GM19043 (cell line): ENCODE measurements at regions not wholly inside any gene's neighbourhood (a gene's known extent, or its start where the extent isn't known, plus 50 kb on each side); places are given as distances from the start of the nearest gene placed in this dataset.
"Not testable (repeated sequence)": the region's sequence is repeated elsewhere in the genome, so short reads cannot be mapped to it uniquely, and the experiment has no call there.

Source experiments
- ATAC-seq: cut with Tn5 transposase; IDR thresholded peaks from one replicate; pipeline ENCODE4 v1.9.1; 2021; ENCODE audit warnings: low read depth; ENCODE audit not compliant: unreplicated experiment

DNA sequence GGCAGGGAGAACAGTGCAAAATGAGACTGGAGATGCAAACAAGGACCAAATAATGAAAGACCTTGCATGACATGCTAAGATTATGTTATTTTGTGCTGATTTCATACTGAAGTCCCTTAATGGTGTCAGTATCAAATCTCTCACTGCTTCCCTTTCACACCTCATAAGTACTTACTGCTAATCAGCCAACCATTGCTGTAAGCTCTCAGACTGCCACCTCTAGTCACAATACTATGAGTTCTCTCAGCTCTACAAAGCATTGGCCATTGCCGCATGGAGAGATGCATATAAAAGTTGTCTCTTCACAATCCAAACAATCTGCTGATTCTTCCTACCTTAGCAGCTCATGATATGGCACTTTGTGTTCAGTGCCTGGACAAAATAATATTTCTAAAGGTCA lies 375.4 kb downstream of the LTN1 start:
- no peak for ATAC-seq

DNA sequence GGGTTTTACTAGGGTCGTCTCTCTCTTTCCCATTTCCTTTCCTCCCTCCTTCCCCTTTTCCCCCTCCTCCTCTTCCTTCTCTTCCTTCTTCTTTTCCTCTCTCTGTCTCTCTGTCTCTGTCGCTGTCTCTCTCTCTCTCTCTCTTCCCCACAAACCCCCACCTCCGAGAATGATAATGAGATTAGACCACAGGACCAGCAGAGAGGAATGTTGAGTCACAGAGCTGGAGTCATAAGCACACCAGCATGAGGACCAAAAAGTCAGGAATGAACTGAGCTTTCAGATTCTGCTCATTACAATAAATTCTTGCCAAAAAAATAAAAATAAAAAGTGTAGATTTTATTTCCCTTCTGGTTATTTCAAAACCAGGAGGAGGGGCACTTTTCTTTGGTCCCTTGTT lies 377.4 kb downstream of the LTN1 start:
- no peak for ATAC-seq

DNA sequence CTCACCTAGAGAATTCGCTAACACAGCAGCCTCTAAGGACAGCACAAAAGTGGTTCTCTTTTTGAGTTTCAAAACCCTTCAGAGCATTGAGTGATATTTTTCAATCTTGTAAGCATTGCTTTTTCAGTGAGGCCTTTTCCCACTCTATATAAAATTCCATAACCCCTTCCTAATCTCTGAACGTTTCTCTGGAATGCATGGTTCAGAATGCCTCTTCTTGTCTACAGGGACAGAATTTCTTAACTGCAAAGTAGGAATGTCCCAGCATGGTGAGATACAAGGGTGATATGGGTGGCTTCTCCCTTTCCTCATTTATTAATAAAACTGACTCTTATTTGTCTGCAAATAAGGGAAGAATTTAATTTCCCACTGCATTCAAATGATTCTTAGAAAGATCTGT lies 377.9 kb downstream of the LTN1 start:
- ATAC-seq: no peak

DNA sequence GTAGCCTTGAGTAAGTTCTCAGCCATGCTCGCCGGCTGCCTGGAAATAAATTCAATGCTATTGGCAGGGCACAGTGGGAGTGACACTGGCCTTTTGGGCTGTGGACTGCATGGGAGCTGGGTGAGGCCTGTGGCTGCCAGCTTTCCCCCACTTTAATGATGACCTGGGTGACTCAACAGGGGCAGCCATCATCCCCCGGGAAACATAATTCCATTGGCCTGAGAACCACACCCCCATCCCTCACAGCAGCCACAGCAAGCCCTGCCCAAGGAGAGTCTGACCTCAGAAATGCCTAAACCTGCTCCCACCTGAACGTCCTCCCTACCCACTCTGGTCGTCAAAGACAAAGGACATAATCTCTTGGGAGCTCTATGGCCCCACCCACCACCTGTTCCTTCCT lies 384.0 kb downstream of the LTN1 start:
- no peak for ATAC-seq

DNA sequence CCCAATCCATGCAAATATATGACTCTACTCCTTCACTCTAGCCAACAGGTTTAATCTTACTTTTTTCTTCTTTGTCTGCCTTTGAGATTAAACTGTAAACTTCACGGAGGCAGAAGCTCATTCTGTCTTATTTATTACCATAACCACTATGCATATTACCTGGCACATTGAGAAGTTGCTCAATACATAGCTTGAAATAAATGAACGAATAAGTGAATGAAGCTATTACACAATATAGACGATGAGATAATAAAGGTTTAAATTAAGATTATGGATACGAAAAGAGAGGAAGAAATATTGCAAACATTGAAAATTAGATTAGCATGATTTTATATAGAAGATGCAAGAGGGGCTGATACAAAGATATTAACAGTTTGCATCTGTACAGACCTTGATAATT lies 385.1 kb downstream of the LTN1 start:
- ATAC-seq: no peak

DNA sequence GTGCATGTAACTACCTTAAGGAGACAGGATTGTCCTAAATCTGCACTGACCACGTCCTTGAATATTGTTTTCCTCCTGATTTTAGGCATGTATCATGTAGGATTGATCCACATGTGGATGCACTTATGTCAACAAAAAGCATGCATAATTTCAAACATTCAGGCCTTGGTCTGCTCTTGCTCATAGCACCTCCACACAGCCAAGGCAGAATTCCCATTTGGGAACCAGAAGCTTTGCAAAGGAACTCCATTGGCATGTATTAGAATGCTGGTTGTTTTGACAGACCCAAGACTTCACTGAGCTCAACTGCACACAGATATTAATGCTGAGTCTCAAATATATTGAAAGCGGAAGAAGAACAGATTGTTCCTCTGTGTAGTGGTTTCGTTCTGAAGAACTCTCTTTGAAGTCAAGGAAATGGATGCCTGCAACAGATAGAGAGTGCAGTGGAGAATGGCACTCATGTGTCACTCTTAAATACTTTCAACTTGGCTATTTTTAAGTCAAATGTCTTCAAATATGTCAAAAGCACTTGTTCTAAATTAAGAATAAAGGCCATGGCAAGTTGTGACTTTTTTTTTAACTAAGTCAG lies 387.6 kb downstream of the LTN1 start:
- peak; percentile 97 for ATAC-seq

DNA sequence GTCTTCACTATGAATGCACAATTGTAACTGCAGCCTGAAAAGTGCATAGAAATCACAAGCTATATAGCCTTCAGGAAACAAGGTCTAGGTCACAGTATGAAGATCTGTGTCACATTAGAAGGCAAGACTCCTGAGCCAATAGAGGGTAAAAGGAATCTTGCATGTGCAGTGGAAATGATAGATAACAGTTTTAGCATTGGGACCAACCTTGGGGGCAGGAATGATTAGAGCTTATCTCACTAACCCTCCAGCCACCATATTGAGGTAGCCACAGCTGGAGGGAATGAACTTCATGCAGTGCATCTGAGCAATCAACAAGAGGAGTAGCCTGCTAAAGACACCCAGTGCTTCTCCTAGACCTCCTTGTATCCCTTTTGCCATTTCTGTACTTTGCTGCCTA lies 390.1 kb downstream of the LTN1 start:
- no peak for ATAC-seq

DNA sequence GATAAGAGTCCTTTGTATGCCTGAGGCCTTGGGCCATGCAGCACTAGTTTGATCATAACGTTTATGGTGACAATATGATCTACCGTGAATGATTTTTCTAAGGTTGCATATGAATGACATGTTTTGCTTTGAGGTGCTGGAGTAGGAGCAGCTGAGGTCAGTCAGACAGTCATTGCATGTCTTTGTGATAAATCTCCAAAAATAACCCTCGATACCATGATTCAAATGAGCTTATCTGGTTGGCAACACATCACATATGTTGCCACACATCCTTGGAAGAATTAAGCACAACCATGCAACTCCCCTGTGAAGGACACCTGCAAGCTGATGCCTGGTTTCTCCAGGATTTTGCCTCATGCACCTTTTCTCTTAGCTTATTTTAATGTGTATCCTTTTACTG lies 394.5 kb downstream of the LTN1 start:
- ATAC-seq: no peak

DNA sequence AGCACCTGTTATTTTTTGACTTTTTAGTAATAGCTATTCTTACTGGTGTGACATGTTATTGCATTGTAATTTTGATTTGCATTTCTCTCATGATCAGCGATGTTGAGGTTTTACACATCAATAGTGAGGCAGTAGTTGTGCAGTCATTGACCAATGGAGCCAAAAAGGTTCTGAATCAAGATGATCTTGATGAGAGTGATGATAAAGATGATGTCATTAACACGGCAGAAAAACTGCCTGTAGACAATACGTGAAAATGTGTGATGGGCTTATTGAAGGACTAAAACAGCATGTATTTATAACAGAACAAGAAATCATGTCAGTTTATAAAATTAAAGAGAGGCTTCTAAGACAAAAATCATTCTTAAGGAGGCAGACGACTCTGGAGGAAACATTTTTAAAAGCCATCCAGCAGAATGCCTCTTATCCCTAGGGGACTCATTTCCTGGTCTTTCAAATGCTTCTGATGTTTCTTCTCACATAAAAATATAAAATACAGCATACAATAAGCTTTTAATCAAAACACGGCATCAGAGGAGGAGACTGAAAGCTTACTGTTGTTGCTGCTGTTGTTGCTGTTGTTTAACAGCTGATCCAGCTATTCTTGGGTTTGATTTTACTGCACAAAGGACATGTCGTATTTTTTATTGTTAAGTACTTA lies 400.3 kb downstream of the LTN1 start:
- ATAC-seq: no peak

DNA sequence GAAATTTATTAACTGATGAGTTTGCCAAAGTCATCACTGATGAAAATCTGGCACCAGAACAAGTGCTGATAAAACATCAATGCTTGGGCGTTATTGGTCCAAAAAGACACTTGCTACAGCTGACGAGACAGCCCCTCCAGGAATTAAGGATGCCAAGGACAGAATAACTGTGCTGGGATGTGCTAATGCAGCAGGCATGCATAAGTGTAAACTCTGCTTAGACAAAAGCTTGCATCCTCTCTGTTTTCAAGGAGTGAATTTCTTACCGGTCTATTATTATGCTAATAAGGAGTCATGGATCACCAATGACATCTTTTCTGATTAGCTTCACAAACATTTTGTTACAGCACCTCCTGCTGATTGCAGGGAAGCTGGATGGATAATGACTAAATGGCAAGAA lies 402.0 kb downstream of the LTN1 start:
- ATAC-seq: no peak

DNA sequence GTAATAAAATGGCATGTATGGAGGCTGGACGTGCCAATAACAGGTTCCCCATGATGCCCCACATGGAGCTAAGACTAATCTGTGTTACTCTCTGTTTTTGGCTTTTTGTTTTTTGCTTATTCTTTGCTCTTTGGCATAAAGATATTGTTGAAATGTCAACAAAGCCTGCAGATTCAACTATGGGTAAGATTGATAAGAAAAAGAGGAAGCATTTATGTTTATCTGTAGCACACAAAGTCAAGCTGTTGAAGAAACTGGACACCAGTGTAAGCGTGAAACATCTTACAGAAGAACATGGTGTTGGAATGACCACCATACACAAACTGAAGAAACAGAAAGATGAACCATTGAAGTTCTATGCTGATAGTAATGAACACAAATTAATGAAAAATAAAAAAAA lies 402.7 kb downstream of the LTN1 start:
- no peak for ATAC-seq

DNA sequence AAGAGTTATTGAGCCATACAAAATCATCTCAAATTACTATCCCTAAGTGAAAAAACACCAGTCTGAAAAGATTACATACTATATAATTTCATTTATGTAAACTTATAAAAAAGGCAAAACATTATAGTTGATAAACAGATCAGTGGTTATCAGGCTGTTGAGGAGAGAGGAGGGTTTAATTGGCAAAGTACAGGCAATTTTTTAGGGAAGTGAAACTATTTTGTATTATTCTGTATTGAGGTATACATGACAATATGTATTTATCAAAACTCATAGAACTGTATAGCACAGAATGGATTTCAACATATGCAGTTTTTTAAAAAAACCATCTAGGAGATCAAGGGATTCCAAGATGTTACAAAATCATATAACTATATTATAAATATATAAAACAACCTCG lies 403.7 kb downstream of the LTN1 start:
- ATAC-seq: no peak

DNA sequence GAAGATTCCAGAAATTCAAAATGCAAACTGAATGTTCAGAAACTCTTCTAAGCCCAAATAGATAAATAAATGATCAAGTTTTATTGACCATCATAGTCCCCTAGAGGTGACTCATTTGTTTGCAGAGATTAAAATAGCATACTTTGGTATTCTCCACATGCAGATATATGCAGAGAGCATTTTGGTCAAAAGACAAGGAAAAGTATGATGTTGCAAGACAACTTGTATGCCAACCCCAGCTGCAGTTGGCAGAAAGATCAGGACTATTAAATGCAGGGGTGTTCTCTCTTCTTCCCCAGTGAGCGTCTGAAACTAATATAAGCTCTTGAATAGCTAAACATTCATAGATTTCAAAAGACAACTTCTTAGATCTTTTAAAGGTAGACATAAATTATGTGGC lies 404.9 kb downstream of the LTN1 start:
- ATAC-seq: no peak

DNA sequence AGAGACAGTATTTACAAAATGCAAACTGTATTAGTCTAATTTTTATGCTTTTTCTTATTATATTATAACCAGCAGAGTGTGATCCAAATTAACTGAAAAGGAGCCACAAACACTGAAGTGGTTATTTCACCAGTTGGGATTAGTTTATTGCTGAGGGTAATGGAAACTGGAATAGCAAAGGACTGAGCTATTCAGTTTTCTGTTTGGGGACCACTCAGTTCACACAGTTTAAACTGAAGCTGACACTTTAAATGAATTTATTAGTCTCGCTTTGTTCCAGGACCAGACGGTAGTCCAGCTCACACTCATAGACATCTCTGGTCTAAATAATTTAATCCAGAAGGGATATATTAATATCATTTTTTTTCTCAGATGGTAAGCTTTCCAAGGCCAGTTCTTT lies 410.7 kb downstream of the LTN1 start:
- no peak for ATAC-seq

DNA sequence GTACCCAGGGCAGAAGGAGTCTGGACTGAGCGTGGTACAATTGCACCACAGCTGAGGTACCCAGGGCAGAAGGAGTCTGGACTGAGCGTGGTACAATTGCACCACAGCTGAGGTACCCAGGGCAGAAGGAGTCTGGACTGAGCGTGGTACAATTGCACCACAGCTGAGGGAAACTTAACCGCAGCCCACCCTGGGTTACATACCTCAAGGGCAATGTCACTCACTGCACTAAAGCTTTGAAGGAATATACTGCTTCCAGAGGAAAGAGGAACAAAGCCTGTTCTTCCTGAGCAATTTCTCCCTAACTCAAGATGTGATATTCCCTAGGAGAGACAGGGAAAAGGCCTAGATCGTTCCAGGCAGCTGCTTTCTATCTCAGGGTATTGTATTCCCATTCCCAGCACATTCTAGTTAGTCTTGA lies 411.4 kb downstream of the LTN1 start:
- not testable (repeated sequence) for ATAC-seq

DNA sequence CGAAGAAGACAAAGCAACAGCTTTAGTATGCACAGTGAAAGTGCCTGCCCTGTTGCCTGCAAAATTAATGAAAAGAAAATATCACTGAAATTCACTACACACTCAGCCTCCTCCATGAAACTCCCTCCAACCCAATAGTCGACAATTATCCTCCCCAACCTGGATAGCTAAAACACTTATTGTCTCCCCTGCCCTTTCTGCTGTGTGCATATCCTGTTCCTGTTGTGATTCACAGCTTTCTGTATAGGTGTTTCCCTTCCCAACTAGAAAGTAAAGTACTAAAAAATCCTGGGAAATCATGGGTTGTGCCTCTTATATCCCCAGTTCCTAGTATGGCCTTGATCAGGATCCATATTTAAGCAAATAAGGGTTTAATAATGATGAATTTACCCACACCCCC lies 412.1 kb downstream of the LTN1 start:
- no peak for ATAC-seq

DNA sequence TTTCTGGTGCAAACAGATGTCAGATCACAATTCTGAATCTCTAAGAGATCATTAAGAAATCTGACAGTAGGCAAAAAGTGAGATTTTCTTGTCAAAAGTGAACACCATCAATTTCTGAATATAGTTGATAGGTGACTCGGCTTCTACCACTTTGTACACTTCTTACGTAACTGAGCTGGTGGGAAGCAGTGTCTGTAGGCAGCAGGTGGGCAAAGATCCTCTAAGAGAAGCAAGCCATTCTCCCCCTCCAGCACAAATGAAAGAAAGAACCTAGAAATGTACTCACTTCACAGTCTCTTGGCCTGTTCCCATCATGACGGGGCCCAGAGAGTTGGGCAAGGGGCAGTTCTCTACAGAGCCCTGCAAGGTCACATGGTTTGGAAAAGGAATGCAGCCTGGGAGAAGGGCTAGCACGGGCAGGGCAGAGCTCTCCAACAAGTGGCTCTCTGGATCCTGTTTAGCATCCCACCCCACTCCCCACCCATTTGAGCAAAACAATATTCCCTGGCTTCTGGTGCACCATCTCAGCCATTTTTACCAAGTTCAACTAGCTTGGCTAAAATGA lies 412.6 kb downstream of the LTN1 start:
- ATAC-seq: no peak

DNA sequence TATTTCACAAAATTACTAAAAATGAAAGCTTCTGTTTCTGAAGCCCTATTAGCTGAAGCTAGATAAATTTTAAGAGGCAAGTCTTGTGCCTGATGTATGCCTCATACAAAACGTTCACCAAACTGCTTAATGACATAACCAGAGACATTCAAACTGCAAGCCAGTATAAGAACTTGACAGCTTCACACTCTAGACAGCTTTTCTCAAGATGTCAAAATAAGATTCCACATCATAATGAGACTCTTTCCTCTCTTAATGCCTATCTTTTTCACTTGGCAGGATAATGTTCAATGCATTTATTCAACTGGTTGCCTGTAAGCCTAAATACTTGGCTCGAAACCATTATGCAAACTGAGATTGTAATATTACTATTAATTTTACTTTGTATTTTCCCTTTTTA lies 424.0 kb downstream of the LTN1 start:
- ATAC-seq: no peak

DNA sequence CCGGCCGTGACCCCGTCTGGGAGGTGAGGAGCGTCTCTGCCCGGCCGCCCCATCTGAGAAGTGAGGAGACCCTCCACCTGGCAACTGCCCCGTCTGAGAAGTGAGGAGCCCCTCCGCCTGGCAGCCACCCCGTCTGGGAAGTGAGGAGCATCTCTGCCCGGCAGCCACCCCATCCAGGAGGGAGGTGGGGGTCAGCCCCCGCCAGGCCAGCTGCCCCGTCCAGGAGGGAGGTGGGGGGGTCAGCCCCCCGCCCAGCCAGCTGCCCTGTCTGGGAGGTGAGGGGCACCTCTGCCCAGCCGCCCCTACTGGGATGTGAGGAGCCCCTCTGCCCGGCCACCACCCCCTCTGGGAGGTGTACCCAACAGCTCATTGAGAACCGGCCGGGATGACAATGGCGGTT lies 428.7 kb downstream of the LTN1 start:
- not testable (repeated sequence) for ATAC-seq

DNA sequence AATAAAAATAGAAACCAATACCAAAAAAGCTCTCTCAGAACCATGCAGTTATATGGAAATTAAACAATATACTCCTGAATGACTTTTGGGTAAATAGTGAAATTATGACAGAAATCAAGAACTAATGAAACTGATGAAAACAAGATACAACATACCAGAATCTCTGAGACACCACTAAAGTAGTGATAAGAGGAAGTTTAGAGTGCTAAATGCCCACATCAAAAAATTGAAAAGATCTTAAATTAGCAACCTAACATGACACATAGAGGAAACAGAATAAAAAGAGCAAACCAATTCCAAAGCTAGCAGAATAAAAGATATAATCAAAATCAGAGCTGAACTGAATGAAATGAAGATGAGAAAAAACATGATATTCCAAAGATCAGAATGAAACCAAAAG lies 430.9 kb downstream of the LTN1 start:
- no peak for ATAC-seq

DNA sequence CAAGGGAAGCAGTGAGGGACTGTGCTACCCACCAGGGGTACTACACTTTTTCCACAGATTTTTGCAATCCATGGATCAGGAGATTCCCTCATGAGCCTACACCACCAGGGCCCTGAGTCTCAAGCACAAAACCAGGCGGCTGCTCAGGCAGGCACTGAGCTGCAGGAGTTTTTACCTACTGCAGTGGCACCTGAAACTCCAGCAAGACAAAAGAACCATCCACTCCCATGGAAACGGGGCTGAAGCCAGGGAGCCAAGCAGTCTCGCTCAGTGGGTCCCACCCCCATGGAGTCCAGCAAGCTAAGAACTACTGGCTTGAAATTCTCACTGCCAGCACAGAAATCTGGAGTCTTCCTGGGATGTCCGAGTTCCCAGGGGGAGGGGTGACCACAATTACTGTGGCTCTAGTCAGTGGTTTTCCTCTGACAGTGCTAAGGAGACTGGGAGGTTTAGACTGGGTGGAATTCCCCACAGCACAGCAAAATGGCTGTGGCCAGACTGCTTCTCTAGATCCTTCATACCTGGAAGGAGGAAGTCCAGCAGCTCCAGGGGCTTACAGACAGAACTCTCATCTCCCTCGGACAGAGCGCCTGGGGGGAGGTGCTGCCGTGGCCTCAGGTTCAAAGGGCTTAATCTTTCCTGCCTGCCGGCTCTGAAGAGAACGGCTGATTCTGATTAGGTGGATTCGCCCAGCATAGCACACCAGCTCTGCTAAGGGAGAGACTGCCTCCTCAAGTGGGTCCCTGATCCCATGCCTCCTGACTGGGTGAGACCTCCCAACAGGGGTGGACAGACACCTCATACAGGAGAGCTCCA lies 437.8 kb downstream of the LTN1 start:
- no peak for ATAC-seq
